HG02759 (cell line): ENCODE measurements at regions not wholly inside any gene's neighbourhood (a gene's known extent, or its start where the extent isn't known, plus 50 kb on each side); places are given as distances from the start of the nearest gene placed in this dataset.
A peak's percentile ranks its signal among the peaks of the same experiment; 100 is the strongest.
"Not testable (repeated sequence)": the region's sequence is repeated elsewhere in the genome, so short reads cannot be mapped to it uniquely, and the experiment has no call there.

Experiments used
- ATAC-seq: cut with Tn5 transposase; IDR thresholded peaks from one replicate; pipeline ENCODE4 v1.9.1; 2021; ENCODE audit warnings: mild to moderate bottlenecking, moderate library complexity; ENCODE audit not compliant: unreplicated experiment

- ATAC-seq, result peak; percentile 97
Observed at GRCh38 chr5:90338712-90339372, 70.7 kb downstream of the CETN3 start.

DNA sequence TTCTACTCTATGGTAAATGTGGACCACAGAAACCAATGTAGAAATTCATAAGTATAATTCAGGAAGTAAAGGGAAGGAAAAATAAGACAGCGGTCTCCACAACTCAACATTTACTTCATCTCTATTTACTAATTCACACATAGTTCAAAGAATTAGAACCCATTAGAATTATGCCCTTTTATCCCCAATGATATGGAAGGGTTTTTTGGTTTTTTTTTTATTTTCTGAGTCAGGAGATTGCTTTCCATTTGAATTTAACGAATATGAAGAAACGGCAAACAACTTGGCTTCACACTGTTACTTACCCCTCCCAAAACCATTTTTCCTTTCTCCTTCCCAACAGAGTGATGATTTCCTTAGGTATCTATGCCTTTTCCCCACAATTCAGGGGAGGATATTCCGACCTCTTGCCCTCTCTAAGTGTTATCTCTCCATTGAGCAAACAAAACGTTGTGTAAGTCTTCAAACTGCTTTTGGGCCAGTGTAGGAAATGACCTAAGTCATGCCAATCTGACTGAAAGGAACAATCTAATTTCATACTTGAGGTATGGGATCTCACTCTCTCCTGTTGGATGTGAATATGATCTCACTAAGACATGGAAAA lies 72.0 kb downstream of the CETN3 start:
- no peak for ATAC-seq

DNA sequence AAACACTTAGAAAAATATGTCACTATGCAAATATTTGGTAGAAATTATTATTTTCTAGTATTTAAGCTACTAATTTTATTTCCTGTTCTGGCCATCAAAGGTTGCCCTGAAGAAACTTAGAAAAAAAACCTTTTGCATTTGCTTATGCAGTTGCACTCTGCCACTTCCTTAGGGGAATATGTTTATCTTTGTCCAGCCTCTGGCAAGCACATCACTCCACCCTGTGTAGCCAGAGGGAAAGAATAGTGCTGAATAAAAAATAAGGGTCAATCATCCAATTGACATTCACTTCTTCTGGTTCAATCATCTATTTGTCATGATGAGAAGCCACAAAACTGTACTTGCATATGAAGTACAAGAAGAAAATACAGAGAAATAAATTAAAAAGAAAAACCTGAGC lies 72.8 kb downstream of the CETN3 start:
- no peak for ATAC-seq

- no peak for ATAC-seq
Observed at GRCh38 chr5:90334741-90335140, 74.8 kb downstream of the CETN3 start.

DNA sequence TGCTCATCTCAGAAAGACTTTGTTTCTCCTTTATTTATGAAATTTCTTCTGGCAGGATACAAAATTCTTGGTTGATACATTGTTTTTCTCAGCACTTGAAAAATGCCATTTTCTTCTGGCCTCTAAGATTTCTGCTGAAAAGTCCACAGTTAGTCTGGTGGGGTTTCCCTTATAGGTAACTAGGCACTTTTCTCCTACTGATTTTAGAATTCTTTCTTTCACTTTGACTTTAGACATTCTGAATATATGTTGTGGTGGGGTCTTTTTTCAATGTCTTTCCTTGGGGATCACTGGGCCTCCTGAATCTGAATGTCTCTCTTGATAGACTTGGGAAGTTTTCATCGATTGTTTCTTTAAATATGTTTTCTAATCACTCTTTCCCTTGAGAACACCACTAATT lies 79.6 kb downstream of the CETN3 start:
- ATAC-seq, result peak; percentile 47

GRCh38 chr5:90326995-90327394 lies 82.6 kb downstream of the CETN3 start:
- ATAC-seq, result no peak

DNA sequence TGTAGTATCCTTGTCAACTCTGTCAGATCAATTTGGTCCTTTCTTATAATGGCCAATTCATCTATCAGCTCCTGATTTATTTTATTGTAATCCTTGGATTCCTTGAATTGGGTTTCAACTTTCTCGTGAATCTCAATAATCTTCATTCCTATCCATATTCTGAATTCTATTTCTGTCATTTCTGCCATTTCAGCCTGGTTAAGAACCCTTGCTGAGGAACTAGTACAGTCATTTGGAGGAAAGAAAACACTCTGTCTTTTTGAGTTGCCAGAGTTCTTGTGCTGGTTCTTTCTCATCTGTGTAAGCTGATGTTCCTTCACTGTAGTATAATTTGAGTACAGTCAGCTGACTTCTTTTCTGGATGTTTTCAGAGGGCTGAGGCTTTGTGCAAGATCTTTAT lies 84.5 kb downstream of the CETN3 start:
- no peak for ATAC-seq

DNA sequence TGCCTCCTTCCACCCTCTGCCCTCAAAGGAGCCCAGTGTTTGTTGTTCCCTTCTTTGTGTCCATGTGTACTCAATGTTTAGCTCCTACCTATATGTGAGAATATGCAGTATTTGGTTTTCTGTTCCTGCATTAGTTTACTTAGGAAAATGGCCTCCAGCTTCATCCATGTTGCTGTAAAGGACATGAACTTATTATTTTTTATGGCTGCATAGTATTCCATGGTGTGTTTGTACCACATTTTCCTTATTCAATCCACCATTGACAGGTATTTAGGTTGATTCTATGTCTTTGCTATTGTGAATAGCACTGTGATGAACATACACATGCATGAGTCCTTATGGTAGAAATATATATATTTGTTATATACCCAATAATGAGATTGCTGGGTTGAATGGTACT lies 89.2 kb downstream of the CETN3 start:
- ATAC-seq, result not testable (repeated sequence)

- no peak for ATAC-seq
Observed at GRCh38 chr5:90312027-90312426, 97.5 kb downstream of the CETN3 start.

- ATAC-seq, result no peak
Observed at GRCh38 chr5:90311401-90311800, 98.2 kb downstream of the CETN3 start.

DNA sequence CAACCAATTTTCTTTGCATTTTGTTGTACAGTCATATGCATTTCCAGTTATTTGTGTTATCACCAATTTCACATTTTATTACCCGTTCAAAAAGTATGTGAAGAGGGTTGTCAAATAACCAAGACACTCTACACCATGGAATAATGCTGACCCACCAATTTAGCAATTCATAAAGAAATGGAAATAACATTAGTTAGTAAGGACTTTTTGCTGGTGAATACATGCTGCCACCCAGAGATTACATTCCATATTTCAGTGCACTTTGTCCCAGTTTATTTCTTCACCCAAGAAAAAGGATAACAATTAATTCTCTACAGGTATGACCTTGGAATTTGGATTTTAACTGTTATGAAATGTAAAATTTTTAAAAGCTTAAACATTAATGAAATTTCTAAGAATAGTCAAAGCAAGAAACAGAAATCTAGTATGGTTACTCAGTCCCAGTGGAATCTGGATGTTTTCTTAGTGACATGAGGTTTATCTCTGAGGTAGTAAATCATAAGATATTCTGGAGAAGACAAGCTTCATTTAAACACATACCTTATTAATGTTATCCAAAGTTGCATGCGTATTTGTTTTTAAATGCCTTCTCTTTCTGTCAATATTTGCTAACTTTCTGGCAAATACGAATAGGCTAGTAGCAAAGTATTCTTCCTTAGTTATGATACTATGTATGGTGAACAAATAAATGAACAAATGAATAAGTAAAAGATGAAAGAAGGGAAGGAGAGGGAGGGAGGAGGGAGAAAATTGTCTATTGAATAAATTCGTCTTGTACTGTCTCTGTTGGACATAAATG lies 100.6 kb downstream of the CETN3 start:
- ATAC-seq, result no peak

GRCh38 chr5:90307782-90308181 lies 101.8 kb downstream of the CETN3 start:
- no peak for ATAC-seq

GRCh38 chr5:90307322-90307721 lies 102.2 kb downstream of the CETN3 start:
- ATAC-seq, result no peak

DNA sequence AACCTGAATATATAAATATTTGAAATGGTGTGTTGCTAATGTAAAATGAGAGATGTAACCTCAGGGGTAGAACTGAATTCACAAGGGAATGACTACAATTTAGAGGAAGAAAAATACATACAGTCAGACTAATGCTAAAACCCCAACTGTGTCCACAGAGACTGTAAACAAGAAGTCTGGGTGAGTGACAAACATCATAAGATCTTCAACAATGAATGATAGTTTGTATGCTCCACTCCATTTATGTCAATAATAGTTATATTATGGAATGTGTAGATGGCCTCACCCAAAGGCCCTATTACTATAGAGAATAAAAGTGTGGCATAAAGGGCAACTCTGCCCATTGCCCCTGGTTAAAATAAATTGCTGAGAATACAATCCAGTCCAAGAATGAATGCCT lies 102.9 kb downstream of the CETN3 start:
- no peak for ATAC-seq

GRCh38 chr5:90305041-90305720 lies 104.4 kb downstream of the CETN3 start:
- ATAC-seq, result no peak

DNA sequence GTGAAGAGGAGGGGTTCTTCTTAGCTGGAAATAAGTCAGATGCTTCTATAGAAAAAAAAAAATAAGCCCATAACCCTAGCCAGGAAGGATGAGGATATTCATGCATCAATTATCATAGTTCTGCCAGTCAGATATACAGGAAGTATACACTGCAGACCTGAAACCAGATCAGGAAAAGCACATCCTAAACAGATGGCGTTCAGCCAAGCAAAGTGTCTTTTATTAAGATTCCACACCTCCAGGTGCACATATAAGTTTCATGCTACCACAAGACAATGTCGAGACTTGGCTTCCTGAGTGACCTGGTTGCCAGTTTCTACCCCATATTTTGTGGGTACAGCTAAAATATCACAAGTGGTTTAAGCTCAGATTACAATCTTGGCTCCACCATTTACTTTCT lies 108.3 kb downstream of the CETN3 start:
- no peak for ATAC-seq

- no peak for ATAC-seq
Observed at GRCh38 chr5:90297045-90297764, 112.4 kb downstream of the CETN3 start.

DNA sequence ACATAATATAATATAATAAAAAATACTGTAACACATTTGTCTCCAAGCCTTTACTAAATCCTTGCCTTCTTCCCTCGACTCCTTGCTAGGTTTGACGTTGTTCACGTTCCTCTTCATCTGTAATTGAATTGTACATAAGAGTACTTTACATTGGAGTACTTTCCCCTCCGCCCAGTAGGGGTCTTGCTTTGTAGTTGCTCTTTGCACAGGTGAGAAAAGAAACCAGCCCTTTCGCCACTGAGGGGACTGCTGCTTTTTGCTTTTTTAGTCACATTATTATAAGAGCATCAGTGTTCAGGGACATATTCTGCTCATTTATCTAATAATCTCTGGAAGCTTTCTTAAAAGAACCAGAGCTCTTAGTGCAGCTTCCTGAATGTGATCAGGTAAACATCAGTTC lies 115.0 kb downstream of the CETN3 start:
- ATAC-seq, result no peak

DNA sequence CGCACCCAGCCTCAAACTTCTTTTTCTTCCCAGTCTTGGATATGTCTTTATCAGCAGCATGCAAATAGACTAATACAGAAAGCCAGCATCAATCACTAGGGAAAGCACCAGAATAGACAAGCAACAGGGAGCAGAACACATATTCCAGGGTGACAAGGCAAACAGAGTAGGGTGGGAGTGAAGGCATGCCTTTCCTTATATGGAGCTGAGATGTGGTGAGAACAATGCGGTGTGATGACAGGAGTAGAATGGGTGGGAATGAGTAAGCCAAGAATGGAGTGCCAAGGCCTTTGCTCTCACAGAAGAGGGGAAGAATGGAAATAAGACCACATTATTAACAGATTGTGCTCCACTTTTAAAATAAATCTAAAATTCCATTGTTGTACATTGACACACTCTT lies 115.6 kb downstream of the CETN3 start:
- no peak for ATAC-seq

DNA sequence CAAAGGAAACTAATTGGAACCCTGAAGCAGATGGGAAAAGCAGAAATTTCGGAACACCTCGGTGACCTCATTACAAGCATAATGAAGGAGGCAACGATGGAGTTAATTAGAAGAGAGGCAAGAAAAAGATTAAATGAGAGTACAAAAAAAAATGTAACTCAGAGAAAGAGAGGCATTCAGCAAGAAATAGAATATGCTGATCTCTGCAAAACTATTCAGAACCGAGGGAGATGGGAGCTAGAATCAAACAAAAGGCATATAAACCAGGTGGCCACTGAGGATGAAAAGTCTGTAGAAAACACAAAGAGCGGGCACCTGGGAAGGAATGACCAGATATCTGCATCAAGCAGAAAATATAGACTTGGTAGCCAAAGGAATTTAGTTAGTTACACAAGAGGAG lies 118.9 kb downstream of the CETN3 start:
- no peak for ATAC-seq

- ATAC-seq, result no peak
Observed at GRCh38 chr5:90289837-90290236, 119.7 kb downstream of the CETN3 start.
